H1 (cell line): ENCODE measurements at regions not wholly inside any gene's neighbourhood (a gene's known extent, or its start where the extent isn't known, plus 50 kb on each side); places are given as distances from the start of the nearest gene placed in this dataset.

ENCODE experiments used
- CBX5 ChIP-seq: fragments of 300-800, 300-1000 bp; sonication (generic); IDR thresholded peaks from 2 replicates; pipeline ENCODE4 v1.7.1; 2016; ENCODE audit warnings: antibody characterized with exemption, low read length, low read depth
- CHD7 ChIP-seq: fragments of 300-600 bp; sonication (generic); IDR thresholded peaks from 2 replicates; pipeline ENCODE4 v1.7.1; 2012; ENCODE audit warnings: low read length, moderate library complexity, mild to moderate bottlenecking, inconsistent platforms; ENCODE audit not compliant: insufficient replicate concordance
- CTBP2 ChIP-seq: IDR thresholded peaks from 2 replicates; pipeline ENCODE4 v1.7.0; 2011; ENCODE audit warnings: borderline replicate concordance, mild to moderate bottlenecking, moderate library complexity, mixed read lengths, low read length; ENCODE audit not compliant: insufficient read depth, insufficient read length
- EZH2 ChIP-seq: fragments of 200-600 bp; sonication (generic); IDR thresholded peaks from 2 replicates; pipeline ENCODE4 v1.7.1; 2012; ENCODE audit warnings: low read depth, mild to moderate bottlenecking, moderate library complexity, low read length, inconsistent platforms; ENCODE audit not compliant: severe bottlenecking
- JUN ChIP-seq: IDR thresholded peaks from 2 replicates; pipeline ENCODE4 v1.6.1; 2011; ENCODE audit warnings: low read depth, mild to moderate bottlenecking, improper control_type of control experiment, low read length
- NANOG ChIP-seq: IDR thresholded peaks from 2 replicates; pipeline ENCODE4 v1.6.1; 2011; ENCODE audit warnings: low read length, low read depth, mild to moderate bottlenecking, inconsistent platforms; ENCODE audit not compliant: insufficient read depth, poor library complexity, severe bottlenecking
- RAD21 ChIP-seq, 2 experiments: IDR thresholded peaks in 1 of 2; conservative IDR thresholded peaks in 1 of 2; 2 replicates each; pipeline ENCODE4 v1.6.1; 2011; ENCODE audit warnings: low read depth in 2 of 2, low read length in 2 of 2, improper control_type of control experiment in 1 of 2, inconsistent platforms in 1 of 2, mild to moderate bottlenecking in 1 of 2, moderate library complexity in 1 of 2
- RBBP5 ChIP-seq: IDR thresholded peaks from 2 replicates; pipeline ENCODE4 v1.7.1; 2012; ENCODE audit warnings: low read depth, mild to moderate bottlenecking, inconsistent platforms, low read length, moderate library complexity, borderline replicate concordance
- RFX5 ChIP-seq: IDR thresholded peaks from 2 replicates; pipeline ENCODE4 v1.6.1; 2011; ENCODE audit warnings: low read depth, low read length, improper control_type of control experiment, borderline replicate concordance
- SIRT6 ChIP-seq: IDR thresholded peaks from one replicate; pipeline ENCODE4 v1.7.1; 2012; ENCODE audit warnings: low read length, inconsistent platforms
- YY1 ChIP-seq: IDR thresholded peaks from 2 replicates; pipeline ENCODE4 v1.6.1; 2011; ENCODE audit warnings: low read depth, mild to moderate bottlenecking, low read length

DNA sequence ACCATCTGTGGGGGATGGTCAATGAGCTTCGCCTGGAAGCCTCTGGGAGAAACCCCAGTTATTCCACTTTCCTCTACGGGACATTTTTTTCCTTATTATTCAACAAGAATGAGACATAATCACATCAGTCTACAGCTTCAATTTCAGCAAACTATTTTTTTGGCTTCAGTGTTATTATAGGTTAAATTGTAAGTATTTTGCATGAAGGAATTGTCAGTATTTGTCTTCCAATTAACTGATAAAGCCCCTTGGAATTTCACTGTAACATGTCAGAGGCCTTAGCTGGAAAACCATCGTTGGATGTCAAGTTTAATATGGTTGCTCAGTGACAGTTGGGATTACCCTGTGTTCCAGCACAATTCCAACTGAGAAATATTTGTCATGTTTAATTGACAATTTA is 480.9 kb upstream of the CHST9 start (continued):
- TF ChIP-seq CHD7 (no peak), RBBP5 (no peak), YY1 (no peak), NANOG (no peak), CBX5 (no peak), RFX5 (no peak), JUN (no peak), RAD21 (IDR thresholded peaks at IDR 0.05 in 1 of 2, conservative IDR thresholded peaks at IDR 0.05 in 1 of 2; ENCODE audit: low read depth in 2 of 2, low read length in 2 of 2) (no peak), EZH2 (no peak), SIRT6 (no peak), CTBP2 (no peak)
